Activated naive CD4-positive, alpha-beta T cell treated with anti-CD3 and anti-CD28 coated beads, Interleukin-2, amount 50 U/mL, for 24 hours (primary cell): ENCODE measurements at regions not wholly inside any gene's neighbourhood (a gene's known extent, or its start where the extent isn't known, plus 50 kb on each side); places are given as distances from the start of the nearest gene placed in this dataset.
"Not testable (repeated sequence)": the region's sequence is repeated elsewhere in the genome, so short reads cannot be mapped to it uniquely, and the experiment has no call there.

Source experiments
- H3K27ac Mint-ChIP-seq: one replicate; pipeline ENCODE4 v1.8.0; 2021; ENCODE audit warnings: mild to moderate bottlenecking, mixed read lengths
- H3K27me3 Mint-ChIP-seq: one replicate; pipeline ENCODE4 v1.8.0; 2021; ENCODE audit warnings: mixed read lengths
- H3K36me3 Mint-ChIP-seq: one replicate; pipeline ENCODE4 v1.8.0; 2021; ENCODE audit warnings: mixed read lengths
- H3K4me1 Mint-ChIP-seq: one replicate; pipeline ENCODE4 v1.8.0; 2021; ENCODE audit warnings: mixed read lengths
- H3K4me3 Mint-ChIP-seq: one replicate; pipeline ENCODE4 v1.8.0; 2021; ENCODE audit warnings: mild to moderate bottlenecking, mixed read lengths
- H3K9me3 Mint-ChIP-seq: one replicate; pipeline ENCODE4 v1.8.0; 2021; ENCODE audit warnings: mixed read lengths

DNA sequence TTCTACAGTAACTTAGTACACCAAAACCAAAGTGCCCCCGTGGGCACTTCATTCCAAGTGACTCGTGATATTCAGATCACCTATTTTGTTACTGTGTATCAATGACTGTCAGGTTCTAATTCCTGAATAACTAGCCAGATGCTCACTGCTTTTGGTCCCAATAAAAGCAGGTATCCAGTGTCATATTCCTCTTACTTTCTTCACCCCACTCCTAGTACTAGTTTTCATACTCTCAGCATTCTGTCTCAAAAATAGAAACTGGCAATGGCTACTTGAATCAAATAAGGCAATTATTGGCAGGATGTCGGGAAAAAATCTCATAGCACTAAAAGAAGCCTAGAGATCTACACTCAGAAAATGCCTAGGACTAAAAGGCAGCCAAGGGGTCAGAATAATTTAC, 84.6 kb downstream of the ZNF467 start:
- no peak overlapping the region for H3K27ac Mint-ChIP-seq
- H3K4me3 Mint-ChIP-seq, result no peak overlapping the region
- H3K36me3 Mint-ChIP-seq, result peaks cover 2% of the 10 kb centered on the region
- H3K4me1 Mint-ChIP-seq, result no peaks in the 10 kb centered on the region
- peaks cover 35% of the 10 kb centered on the region for H3K27me3 Mint-ChIP-seq
- H3K9me3 Mint-ChIP-seq, result no peaks in the 10 kb centered on the region

- not testable (repeated sequence) for H3K4me3 Mint-ChIP-seq, H3K27ac Mint-ChIP-seq, H3K4me1 Mint-ChIP-seq, H3K9me3 Mint-ChIP-seq, H3K36me3 Mint-ChIP-seq
- H3K27me3 Mint-ChIP-seq, result peaks cover 30% of the 10 kb centered on the region
Observed at GRCh38 chr7:149687820-149688219, 85.6 kb downstream of the ZNF467 start.

GRCh38 chr7:149686449-149686848, 86.9 kb downstream of the ZNF467 start:
- H3K36me3 Mint-ChIP-seq, result peaks cover 2% of the 10 kb centered on the region
- H3K9me3 Mint-ChIP-seq, result no peaks in the 10 kb centered on the region
- H3K27me3 Mint-ChIP-seq, result peaks cover 29% of the 10 kb centered on the region
- no peaks in the 10 kb centered on the region for H3K4me1 Mint-ChIP-seq
- no peak overlapping the region for H3K27ac Mint-ChIP-seq
- H3K4me3 Mint-ChIP-seq, result no peak overlapping the region

DNA sequence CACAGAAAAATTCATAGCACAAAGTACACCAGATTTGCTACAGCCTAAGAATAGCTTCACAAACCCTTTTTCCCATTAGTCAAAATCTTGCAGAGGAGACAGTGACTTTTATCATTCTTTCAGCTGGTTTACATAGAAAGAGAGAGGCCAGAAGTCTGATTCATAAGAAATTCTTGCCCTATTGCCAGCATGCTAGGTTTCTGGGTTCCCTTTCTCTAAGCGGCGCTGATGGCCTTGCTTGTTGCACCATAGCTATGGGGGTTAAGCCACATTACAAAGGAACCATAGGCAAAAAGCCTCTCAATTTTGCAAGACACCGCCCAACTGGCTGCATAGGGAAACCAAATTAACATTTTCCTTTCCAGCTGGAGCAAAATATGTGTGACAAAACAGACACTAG, 87.4 kb downstream of the ZNF467 start:
- peaks cover 2% of the 10 kb centered on the region for H3K9me3 Mint-ChIP-seq
- no peak overlapping the region for H3K4me3 Mint-ChIP-seq
- H3K27me3 Mint-ChIP-seq, result peaks cover 30% of the 10 kb centered on the region
- peaks cover 2% of the 10 kb centered on the region for H3K36me3 Mint-ChIP-seq
- H3K4me1 Mint-ChIP-seq, result no peaks in the 10 kb centered on the region
- no peak overlapping the region for H3K27ac Mint-ChIP-seq

DNA sequence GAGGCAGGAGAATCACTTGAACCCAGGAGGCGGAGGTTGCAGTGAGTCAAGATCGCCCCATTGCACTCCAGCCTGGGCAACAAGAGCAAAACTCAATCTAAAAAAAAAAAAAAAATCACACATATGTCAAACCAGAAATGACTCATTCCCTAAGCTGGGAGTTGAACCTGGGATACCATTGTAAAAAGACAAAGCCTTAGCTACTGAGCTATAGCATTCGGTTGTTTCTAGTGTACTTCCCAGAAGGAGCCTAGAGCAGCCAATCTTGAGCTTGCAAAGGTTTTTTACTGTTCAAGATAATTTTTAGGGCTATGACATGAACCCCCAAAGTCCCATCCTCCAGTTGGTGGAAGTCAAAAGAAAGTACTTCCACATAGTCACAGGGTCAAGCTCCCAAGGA, 87.9 kb downstream of the ZNF467 start:
- no peak overlapping the region for H3K4me3 Mint-ChIP-seq
- peaks cover 31% of the 10 kb centered on the region for H3K27me3 Mint-ChIP-seq
- no peaks in the 10 kb centered on the region for H3K4me1 Mint-ChIP-seq

GRCh38 chr7:149683898-149684297, 89.5 kb downstream of the ZNF467 start:
- H3K9me3 Mint-ChIP-seq, result peaks cover 6% of the 10 kb centered on the region

More for the DNA sequence above, 87.9 kb downstream of the ZNF467 start:
- Mint-ChIP-seq H3K36me3 (peaks cover 4% of the 10 kb centered on the region), H3K9me3 (peaks cover 6% of the 10 kb centered on the region), H3K27ac (no peak overlapping the region)

DNA sequence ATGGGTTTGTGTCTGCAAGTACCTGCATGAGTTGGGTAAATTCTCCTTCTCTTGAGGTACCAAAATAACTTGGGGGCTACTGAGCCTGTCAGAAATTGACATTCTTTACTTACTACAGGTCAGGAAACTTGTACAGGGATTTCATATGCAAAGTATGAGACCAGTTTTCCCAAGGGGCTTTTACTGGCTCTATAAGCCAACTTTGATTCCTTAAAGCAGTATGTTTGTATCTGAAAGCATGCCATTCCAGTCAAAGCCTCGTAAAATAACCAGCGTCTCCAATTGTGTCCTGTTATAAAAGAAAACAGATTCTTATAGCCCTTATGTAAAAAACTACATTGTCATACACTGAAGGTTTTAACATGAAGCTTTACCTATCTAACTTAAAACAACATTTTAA, 90.2 kb downstream of the ZNF467 start:
- peaks cover 6% of the 10 kb centered on the region for H3K9me3 Mint-ChIP-seq
- H3K4me1 Mint-ChIP-seq, result no peaks in the 10 kb centered on the region
- no peak overlapping the region for H3K4me3 Mint-ChIP-seq
- peaks cover 23% of the 10 kb centered on the region for H3K27me3 Mint-ChIP-seq
- H3K36me3 Mint-ChIP-seq, result peaks cover 2% of the 10 kb centered on the region
- H3K27ac Mint-ChIP-seq, result no peak overlapping the region

More at GRCh38 chr7:149683898-149684297, 89.5 kb downstream of the ZNF467 start:
- H3K27me3 Mint-ChIP-seq, result peaks cover 25% of the 10 kb centered on the region
- H3K4me3 Mint-ChIP-seq, result no peak overlapping the region
- H3K4me1 Mint-ChIP-seq, result no peaks in the 10 kb centered on the region
- H3K36me3 Mint-ChIP-seq, result peaks cover 3% of the 10 kb centered on the region
- H3K27ac Mint-ChIP-seq, result no peak overlapping the region

DNA sequence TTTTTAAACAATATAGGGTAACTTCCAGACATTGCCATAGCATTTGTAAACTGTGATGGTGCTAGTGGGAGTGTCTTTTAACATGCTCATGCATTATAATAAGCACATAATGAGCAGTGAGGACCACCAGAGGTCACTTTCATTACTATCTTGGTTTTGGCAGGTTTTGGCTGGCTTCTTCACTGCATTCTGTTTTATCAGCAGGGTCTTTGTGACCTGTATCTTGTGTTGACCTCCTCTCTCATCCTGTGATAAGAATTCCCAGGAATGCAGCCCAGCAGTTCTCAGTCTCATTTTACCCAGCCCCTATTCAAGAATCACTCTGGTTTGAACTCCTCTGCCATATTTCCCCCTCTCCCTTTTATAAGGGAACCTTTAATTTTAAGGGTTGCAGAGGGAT, 91.3 kb downstream of the ZNF467 start:
- Mint-ChIP-seq H3K4me1 (no peaks in the 10 kb centered on the region), H3K36me3 (peaks cover 2% of the 10 kb centered on the region), H3K9me3 (peaks cover 6% of the 10 kb centered on the region), H3K4me3 (no peak overlapping the region), H3K27me3 (peaks cover 22% of the 10 kb centered on the region), H3K27ac (no peak overlapping the region)

- H3K36me3 Mint-ChIP-seq, result peaks cover 2% of the 10 kb centered on the region
- H3K4me1 Mint-ChIP-seq, result no peaks in the 10 kb centered on the region
- peaks cover 24% of the 10 kb centered on the region for H3K27me3 Mint-ChIP-seq
- H3K27ac Mint-ChIP-seq, result no peak overlapping the region
- H3K4me3 Mint-ChIP-seq, result no peak overlapping the region
- H3K9me3 Mint-ChIP-seq, result peaks cover 6% of the 10 kb centered on the region
Observed at GRCh38 chr7:149681274-149681673, 92.1 kb downstream of the ZNF467 start.

- Mint-ChIP-seq H3K4me1 (no peaks in the 10 kb centered on the region), H3K9me3 (peaks cover 6% of the 10 kb centered on the region), H3K27me3 (peaks cover 24% of the 10 kb centered on the region), H3K36me3 (peaks cover 2% of the 10 kb centered on the region), H3K4me3 (no peak overlapping the region), H3K27ac (no peak overlapping the region)
Observed at GRCh38 chr7:149680331-149681025, 92.9 kb downstream of the ZNF467 start.

DNA sequence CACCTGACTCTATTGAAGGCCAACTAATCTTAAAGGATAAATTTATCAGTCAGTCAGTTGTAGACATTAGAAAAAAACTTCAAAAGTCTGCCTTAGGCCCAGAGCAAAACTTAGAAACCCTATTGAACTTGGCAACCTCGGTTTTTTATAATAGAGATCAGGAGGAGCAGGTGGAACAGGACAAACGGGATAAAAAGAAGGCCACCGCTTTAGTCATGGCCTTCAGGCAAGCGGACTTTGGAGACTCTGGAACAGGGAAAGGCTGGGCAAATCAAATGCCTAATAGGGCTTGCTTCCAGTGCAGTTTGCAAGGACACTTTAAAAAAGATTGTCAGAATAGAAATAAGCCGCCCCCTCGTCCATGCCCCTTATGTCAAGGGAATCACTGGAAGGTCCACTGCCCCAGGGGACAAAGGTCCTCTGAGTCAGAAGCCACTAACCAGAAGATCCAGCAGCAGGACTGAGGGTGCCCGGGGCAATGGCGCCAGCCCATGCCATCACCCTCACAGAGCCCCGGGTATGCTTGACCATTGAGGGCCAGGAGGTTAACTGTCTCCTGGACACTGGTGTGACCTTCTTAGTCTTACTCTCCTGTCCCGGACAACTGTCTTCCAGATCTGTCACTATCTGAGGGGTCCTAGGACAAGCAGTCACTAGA, 98.5 kb downstream of the ZNF467 start:
- not testable (repeated sequence) for H3K4me3 Mint-ChIP-seq, H3K27ac Mint-ChIP-seq, H3K9me3 Mint-ChIP-seq, H3K36me3 Mint-ChIP-seq, H3K4me1 Mint-ChIP-seq
- H3K27me3 Mint-ChIP-seq, result peaks cover 22% of the 10 kb centered on the region

DNA sequence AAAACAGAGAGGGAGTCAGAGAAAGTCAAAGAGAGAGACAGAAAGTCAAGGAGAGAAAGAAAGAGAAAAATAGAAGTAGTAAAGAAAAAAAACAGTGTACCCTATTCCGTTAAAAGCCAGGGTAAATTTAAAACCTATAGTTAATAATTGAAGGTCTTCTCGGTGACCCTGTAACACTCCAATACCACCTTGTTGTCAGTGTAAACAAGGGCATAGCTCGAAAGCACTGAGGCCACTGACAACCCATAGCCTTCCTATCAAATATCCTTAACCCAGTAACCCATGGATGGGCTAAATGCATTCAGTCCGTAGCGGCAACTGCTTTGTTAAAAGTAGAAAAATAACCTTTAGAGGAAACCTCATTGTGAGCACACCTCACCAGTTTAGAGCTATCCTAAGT, 100.4 kb downstream of the ZNF467 start:
- Mint-ChIP-seq H3K4me1 (no peaks in the 10 kb centered on the region), H3K4me3 (no peak overlapping the region), H3K9me3 (no peaks in the 10 kb centered on the region), H3K36me3 (no peaks in the 10 kb centered on the region), H3K27me3 (peaks cover 21% of the 10 kb centered on the region), H3K27ac (no peak overlapping the region)

DNA sequence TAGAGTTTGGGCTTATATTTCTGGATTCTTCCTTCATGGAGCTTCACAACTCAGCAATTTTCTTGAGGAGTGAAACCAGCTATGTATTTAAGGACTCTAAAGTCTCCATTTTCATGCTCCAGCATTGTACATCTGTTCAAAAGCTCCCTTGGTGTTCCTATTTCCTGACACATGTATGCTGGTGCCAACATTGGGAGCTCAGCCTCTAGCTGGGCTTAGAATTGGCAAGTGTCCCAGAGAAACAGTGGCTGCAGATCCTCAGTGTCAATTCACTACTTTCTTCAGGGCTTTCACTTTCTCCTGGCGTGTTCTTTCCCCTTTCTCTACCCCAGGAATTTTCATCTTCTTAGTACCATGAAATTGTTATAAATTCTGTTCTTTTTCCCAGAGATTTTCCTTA, 103.1 kb downstream of the ZNF467 start:
- Mint-ChIP-seq H3K4me3 (no peak overlapping the region), H3K27ac (no peak overlapping the region), H3K27me3 (peaks cover 25% of the 10 kb centered on the region), H3K4me1 (no peaks in the 10 kb centered on the region), H3K9me3 (no peaks in the 10 kb centered on the region), H3K36me3 (no peaks in the 10 kb centered on the region)

GRCh38 chr7:149669121-149669818, 104.1 kb downstream of the ZNF467 start:
- Mint-ChIP-seq H3K27ac (peak overlapping the region; percentile 15), H3K36me3 (no peaks in the 10 kb centered on the region), H3K27me3 (peaks cover 23% of the 10 kb centered on the region), H3K9me3 (no peaks in the 10 kb centered on the region), H3K4me3 (no peak overlapping the region), H3K4me1 (no peaks in the 10 kb centered on the region)

- no peak overlapping the region for H3K4me3 Mint-ChIP-seq
Observed at GRCh38 chr7:149666360-149666945, 106.9 kb downstream of the ZNF467 start.

GRCh38 chr7:149665618-149666017, 107.8 kb downstream of the ZNF467 start:
- not testable (repeated sequence) for H3K27ac Mint-ChIP-seq, H3K4me1 Mint-ChIP-seq, H3K36me3 Mint-ChIP-seq, H3K9me3 Mint-ChIP-seq, H3K4me3 Mint-ChIP-seq
- peaks cover 20% of the 10 kb centered on the region for H3K27me3 Mint-ChIP-seq

More at GRCh38 chr7:149666360-149666945, 106.9 kb downstream of the ZNF467 start:
- no peak overlapping the region for H3K27ac Mint-ChIP-seq
- H3K9me3 Mint-ChIP-seq, result no peaks in the 10 kb centered on the region
- no peaks in the 10 kb centered on the region for H3K36me3 Mint-ChIP-seq
- H3K27me3 Mint-ChIP-seq, result peaks cover 22% of the 10 kb centered on the region
- no peaks in the 10 kb centered on the region for H3K4me1 Mint-ChIP-seq
